Neural cell (in vitro differentiated cells): ENCODE measurements at regions not wholly inside any gene's neighbourhood (a gene's known extent, or its start where the extent isn't known, plus 50 kb on each side); places are given as distances from the start of the nearest gene placed in this dataset.

Source experiments
- H2AFZ ChIP-seq: fragments of 200-600, 300-800 bp; sonication (generic), shearing (Covaris generic); 2 replicates; pipeline ENCODE4 v1.6.0; 2014; ENCODE audit warnings: low read depth, mild to moderate bottlenecking, antibody characterized with exemption, low read length, moderate library complexity
- H3F3A ChIP-seq: fragments of 200-600 bp; shearing (Covaris generic); 2 replicates; pipeline ENCODE4 v1.6.1; 2016; ENCODE audit warnings: mild to moderate bottlenecking, moderate library complexity, mixed read lengths, antibody characterized with exemption, low read length; ENCODE audit not compliant: insufficient read depth, poor library complexity, severe bottlenecking
- H3K27ac ChIP-seq: fragments of 200-600, 300-800 bp; sonication (generic), shearing (Covaris generic); 2 replicates; pipeline ENCODE4 v1.5.1; 2014; ENCODE audit warnings: mild to moderate bottlenecking, low read length, moderate library complexity
- H3K27me3 ChIP-seq: fragments of 300-800, 200-600 bp; sonication (generic), shearing (Covaris generic); 2 replicates; pipeline ENCODE4 v1.6.0; 2014; ENCODE audit warnings: mild to moderate bottlenecking, low read depth, low read length, moderate library complexity; ENCODE audit not compliant: insufficient read depth
- H3K36me3 ChIP-seq: fragments of 300-800, 200-600 bp; sonication (generic), shearing (Covaris generic); 2 replicates; pipeline ENCODE4 v1.5.1; 2014; ENCODE audit warnings: mild to moderate bottlenecking, antibody characterized with exemption, low read length, moderate library complexity; ENCODE audit not compliant: insufficient read depth
- H3K4me2 ChIP-seq: fragments of 300-800, 200-600 bp; sonication (generic), shearing (Covaris generic); 2 replicates; pipeline ENCODE4 v1.6.0; 2014; ENCODE audit warnings: mild to moderate bottlenecking, low read length
- H3K4me3 ChIP-seq: fragments of 300-800, 200-600 bp; sonication (generic), shearing (Covaris generic); 2 replicates; pipeline ENCODE4 v1.5.1; 2014; ENCODE audit warnings: mild to moderate bottlenecking, low read length, moderate library complexity
- H3K79me2 ChIP-seq: fragments of 200-600 bp; shearing (Covaris generic); replicated peaks from 2 replicates; pipeline ENCODE4 v1.6.0; 2014; ENCODE audit warnings: mild to moderate bottlenecking, low read length, moderate library complexity; ENCODE audit not compliant: insufficient read depth
- H3K9ac ChIP-seq: fragments of 300-800, 200-600 bp; sonication (generic), shearing (Covaris generic); 2 replicates; pipeline ENCODE4 v1.6.1; 2016; ENCODE audit warnings: mild to moderate bottlenecking, low read length, mixed read lengths
- H3K9me2 ChIP-seq: fragments of 200-600 bp; shearing (Covaris generic); 2 replicates; pipeline ENCODE4 v1.6.1; 2016; ENCODE audit warnings: mild to moderate bottlenecking, low read length, mixed read lengths; ENCODE audit not compliant: insufficient read depth
- H3K9me3 ChIP-seq: fragments of 200-600, 300-800 bp; sonication (generic), shearing (Covaris generic); 2 replicates; pipeline ENCODE4 v1.6.1; 2016; ENCODE audit warnings: mild to moderate bottlenecking, mixed run types, low read length, moderate library complexity, mixed read lengths
- H4K20me1 ChIP-seq: fragments of 200-600 bp; shearing (Covaris generic); 2 replicates; pipeline ENCODE4 v1.6.1; 2016; ENCODE audit warnings: mild to moderate bottlenecking, mixed run types; ENCODE audit not compliant: insufficient read depth
- EP300 ChIP-seq: fragments of 450-650 bp; conservative IDR thresholded peaks from 2 replicates; pipeline ENCODE4 v1.6.1; 2014; ENCODE audit warnings: antibody characterized with exemption, mild to moderate bottlenecking, moderate library complexity; ENCODE audit not compliant: poor library complexity, severe bottlenecking
- EZH2 ChIP-seq: fragments of 200-600, 300-800 bp; shearing (Covaris generic), sonication (generic); IDR thresholded peaks from 2 replicates; pipeline ENCODE4 v1.6.1; 2014; ENCODE audit warnings: antibody characterized with exemption, low read length, borderline replicate concordance, mild to moderate bottlenecking; ENCODE audit not compliant: insufficient read depth, poor library complexity, severe bottlenecking
- MXI1 ChIP-seq: fragments of 450-650 bp; conservative IDR thresholded peaks from 2 replicates; pipeline ENCODE4 v1.6.1; 2014; ENCODE audit warnings: antibody characterized with exemption, mild to moderate bottlenecking; ENCODE audit not compliant: poor library complexity, severe bottlenecking
- POLR2AphosphoS5 ChIP-seq: IDR thresholded peaks from 2 replicates; pipeline ENCODE4 v1.6.1; 2012
- RAD21 ChIP-seq: fragments of 450-650 bp; conservative IDR thresholded peaks from 2 replicates; pipeline ENCODE4 v1.6.1; 2014; ENCODE audit warnings: antibody characterized with exemption, mild to moderate bottlenecking, moderate library complexity
- SMC3 ChIP-seq: fragments of 450-650 bp; conservative IDR thresholded peaks from 2 replicates; pipeline ENCODE4 v1.6.1; 2014; ENCODE audit warnings: antibody characterized with exemption, mild to moderate bottlenecking, moderate library complexity; ENCODE audit not compliant: poor library complexity
- TAF1 ChIP-seq: IDR thresholded peaks from 2 replicates; pipeline ENCODE4 v1.6.1; 2012; ENCODE audit warnings: low read depth
- TF ChIP-seq, protein P1 (sequence below): fragments of 450-650 bp; IDR thresholded peaks from 2 replicates; pipeline ENCODE4 v1.5.1; 2014; ENCODE audit warnings: antibody characterized with exemption, mild to moderate bottlenecking, moderate library complexity; ENCODE audit not compliant: poor library complexity, severe bottlenecking
- TF ChIP-seq, protein P2 (sequence below): IDR thresholded peaks from 2 replicates; pipeline ENCODE4 v1.6.1; 2012; ENCODE audit warnings: borderline replicate concordance

DNA sequence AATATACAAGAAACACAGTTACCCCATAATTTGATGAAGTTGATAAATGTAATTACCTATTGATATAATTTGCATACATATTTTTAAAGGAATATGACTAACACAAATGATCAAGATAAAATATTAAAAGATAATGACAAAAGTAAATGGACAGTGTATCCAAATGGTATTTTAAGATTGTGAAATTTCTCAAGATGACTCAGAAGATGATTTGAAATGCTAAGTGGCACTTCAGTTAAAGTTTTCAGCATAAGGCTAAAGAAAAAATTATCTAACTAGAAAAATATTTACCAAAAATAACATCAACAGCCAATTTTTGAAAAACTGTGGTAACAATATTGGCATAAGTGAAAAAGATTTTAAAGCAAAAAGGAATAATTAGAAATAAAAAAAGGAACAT, 248.4 kb upstream of the NDST4 start:
- TF ChIP-seq EP300, result no peak
- TF ChIP-seq, protein P1, sequence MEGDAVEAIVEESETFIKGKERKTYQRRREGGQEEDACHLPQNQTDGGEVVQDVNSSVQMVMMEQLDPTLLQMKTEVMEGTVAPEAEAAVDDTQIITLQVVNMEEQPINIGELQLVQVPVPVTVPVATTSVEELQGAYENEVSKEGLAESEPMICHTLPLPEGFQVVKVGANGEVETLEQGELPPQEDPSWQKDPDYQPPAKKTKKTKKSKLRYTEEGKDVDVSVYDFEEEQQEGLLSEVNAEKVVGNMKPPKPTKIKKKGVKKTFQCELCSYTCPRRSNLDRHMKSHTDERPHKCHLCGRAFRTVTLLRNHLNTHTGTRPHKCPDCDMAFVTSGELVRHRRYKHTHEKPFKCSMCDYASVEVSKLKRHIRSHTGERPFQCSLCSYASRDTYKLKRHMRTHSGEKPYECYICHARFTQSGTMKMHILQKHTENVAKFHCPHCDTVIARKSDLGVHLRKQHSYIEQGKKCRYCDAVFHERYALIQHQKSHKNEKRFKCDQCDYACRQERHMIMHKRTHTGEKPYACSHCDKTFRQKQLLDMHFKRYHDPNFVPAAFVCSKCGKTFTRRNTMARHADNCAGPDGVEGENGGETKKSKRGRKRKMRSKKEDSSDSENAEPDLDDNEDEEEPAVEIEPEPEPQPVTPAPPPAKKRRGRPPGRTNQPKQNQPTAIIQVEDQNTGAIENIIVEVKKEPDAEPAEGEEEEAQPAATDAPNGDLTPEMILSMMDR, result no peak
- TF ChIP-seq EZH2, result no peak
- TF ChIP-seq RAD21, result no peak
- no peak for TF ChIP-seq POLR2AphosphoS5
- no peak for TF ChIP-seq MXI1
- TF ChIP-seq SMC3, result no peak
- no peak for TF ChIP-seq TAF1
- TF ChIP-seq, protein P2, sequence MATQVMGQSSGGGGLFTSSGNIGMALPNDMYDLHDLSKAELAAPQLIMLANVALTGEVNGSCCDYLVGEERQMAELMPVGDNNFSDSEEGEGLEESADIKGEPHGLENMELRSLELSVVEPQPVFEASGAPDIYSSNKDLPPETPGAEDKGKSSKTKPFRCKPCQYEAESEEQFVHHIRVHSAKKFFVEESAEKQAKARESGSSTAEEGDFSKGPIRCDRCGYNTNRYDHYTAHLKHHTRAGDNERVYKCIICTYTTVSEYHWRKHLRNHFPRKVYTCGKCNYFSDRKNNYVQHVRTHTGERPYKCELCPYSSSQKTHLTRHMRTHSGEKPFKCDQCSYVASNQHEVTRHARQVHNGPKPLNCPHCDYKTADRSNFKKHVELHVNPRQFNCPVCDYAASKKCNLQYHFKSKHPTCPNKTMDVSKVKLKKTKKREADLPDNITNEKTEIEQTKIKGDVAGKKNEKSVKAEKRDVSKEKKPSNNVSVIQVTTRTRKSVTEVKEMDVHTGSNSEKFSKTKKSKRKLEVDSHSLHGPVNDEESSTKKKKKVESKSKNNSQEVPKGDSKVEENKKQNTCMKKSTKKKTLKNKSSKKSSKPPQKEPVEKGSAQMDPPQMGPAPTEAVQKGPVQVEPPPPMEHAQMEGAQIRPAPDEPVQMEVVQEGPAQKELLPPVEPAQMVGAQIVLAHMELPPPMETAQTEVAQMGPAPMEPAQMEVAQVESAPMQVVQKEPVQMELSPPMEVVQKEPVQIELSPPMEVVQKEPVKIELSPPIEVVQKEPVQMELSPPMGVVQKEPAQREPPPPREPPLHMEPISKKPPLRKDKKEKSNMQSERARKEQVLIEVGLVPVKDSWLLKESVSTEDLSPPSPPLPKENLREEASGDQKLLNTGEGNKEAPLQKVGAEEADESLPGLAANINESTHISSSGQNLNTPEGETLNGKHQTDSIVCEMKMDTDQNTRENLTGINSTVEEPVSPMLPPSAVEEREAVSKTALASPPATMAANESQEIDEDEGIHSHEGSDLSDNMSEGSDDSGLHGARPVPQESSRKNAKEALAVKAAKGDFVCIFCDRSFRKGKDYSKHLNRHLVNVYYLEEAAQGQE, result no peak
- no peak overlapping the region for H3K4me2 ChIP-seq
- no peaks in the 10 kb centered on the region for H4K20me1 ChIP-seq

DNA sequence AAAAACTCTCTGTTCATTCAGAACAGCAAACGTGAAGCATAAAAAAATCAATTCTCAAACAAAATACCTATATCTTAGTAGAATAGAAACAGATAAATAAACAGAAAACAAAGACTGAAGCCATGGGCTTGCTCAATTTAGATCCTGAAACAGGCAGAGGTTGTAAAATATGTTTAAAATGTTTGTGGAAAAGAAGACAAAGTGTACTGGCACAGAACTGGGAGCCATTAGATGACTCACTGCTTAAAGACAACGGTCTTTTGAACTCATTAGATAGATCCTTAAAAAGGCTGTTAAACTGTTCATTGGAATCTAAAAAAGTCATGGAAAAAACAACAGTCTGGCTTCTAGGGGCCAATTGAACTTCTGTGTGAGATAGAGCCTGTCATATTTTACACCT, 247.0 kb upstream of the NDST4 start:
- H3K9ac ChIP-seq, result no peak overlapping the region
- H3K36me3 ChIP-seq, result no peaks in the 10 kb centered on the region
- no peaks in the 10 kb centered on the region for H4K20me1 ChIP-seq
- no peak overlapping the region for H3K4me3 ChIP-seq
- H3F3A ChIP-seq, result no peaks in the 10 kb centered on the region
- H3K27ac ChIP-seq, result no peak overlapping the region
- H2AFZ ChIP-seq, result no peak overlapping the region
- TF ChIP-seq POLR2AphosphoS5 (no peak), MXI1 (no peak), TAF1 (no peak)
- no peaks in the 10 kb centered on the region for H3K9me3 ChIP-seq
- no peaks in the 10 kb centered on the region for H3K27me3 ChIP-seq
- no peak overlapping the region for H3K4me2 ChIP-seq
- no peaks in the 10 kb centered on the region for H3K79me2 ChIP-seq
- H3K9me2 ChIP-seq, result no peaks in the 10 kb centered on the region

More for the DNA sequence above, 248.4 kb upstream of the NDST4 start:
- Histone ChIP-seq H2AFZ (no peak overlapping the region), H3K79me2 (no peaks in the 10 kb centered on the region), H3K36me3 (no peaks in the 10 kb centered on the region), H3K27me3 (no peaks in the 10 kb centered on the region), H3K9me2 (no peaks in the 10 kb centered on the region), H3F3A (no peaks in the 10 kb centered on the region), H3K9ac (no peak overlapping the region), H3K27ac (no peak overlapping the region), H3K9me3 (no peaks in the 10 kb centered on the region), H3K4me3 (no peak overlapping the region)

DNA sequence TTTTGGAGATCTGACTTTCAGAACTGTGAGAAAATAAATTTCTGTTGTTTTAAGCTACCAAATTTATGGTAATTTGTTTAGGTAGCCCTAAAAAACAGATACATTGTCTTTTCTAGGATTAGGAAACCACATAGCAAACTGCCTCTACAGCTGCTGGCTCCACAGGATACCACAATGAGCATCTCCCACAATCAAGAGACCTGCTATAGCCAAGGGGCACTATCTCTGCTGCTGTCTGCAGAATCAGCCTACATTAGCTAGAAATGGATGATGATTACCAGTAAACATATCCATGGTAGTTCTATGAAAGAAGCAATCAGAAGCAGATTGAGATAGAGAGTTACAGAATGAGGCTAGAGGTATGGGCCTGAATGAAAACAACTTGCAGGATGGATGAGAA, 244.4 kb upstream of the NDST4 start:
- no peaks in the 10 kb centered on the region for H3K36me3 ChIP-seq

More for the DNA sequence above, 244.4 kb upstream of the NDST4 start:
- Histone ChIP-seq H3K27me3 (no peaks in the 10 kb centered on the region), H3K9ac (no peak overlapping the region), H3K79me2 (no peaks in the 10 kb centered on the region), H3F3A (no peaks in the 10 kb centered on the region), H3K9me3 (peaks cover 8% of the 10 kb centered on the region), H4K20me1 (no peaks in the 10 kb centered on the region), H3K9me2 (no peaks in the 10 kb centered on the region), H3K4me2 (no peak overlapping the region), H2AFZ (no peak overlapping the region), H3K27ac (no peak overlapping the region), H3K4me3 (no peak overlapping the region)
- TF ChIP-seq, protein P1, result no peak
- TF ChIP-seq EZH2 (no peak), RAD21 (no peak), POLR2AphosphoS5 (peak; percentile 23), EP300 (no peak), MXI1 (no peak)
- TF ChIP-seq, protein P2, result no peak
